Adrenal gland (tissue), 5 donors: ENCODE measurements at regions not wholly inside any gene's neighbourhood (a gene's known extent, or its start where the extent isn't known, plus 50 kb on each side); places are given as distances from the start of the nearest gene placed in this dataset.
"Not testable (repeated sequence)": the region's sequence is repeated elsewhere in the genome, so short reads cannot be mapped to it uniquely, and the experiment has no call there.

Experiments used
- CTCF ChIP-seq, 6 experiments: fragments of 450-650 bp in 4 of 6; fragments of 200-600 bp in 2 of 6; sonication (generic) in 1 of 6; IDR thresholded peaks; 1 replicate in 5 of 6; 2 replicates in 1 of 6; pipeline versions ENCODE4 v1.5.1 to v1.8.0; 2016 to 2021; ENCODE audit warnings: antibody characterized with exemption in 6 of 6, mild to moderate bottlenecking in 2 of 6, moderate library complexity in 1 of 6
- POLR2A ChIP-seq, 2 donors: fragments of 450-650 bp; IDR thresholded peaks; one replicate each; pipeline ENCODE4 v1.6.1; 2017; ENCODE audit warnings: antibody characterized with exemption in 2 of 2, mild to moderate bottlenecking in 2 of 2, moderate library complexity in 1 of 2
- donor health status: DM: no; HTN: no; CAD: no.

- TF ChIP-seq POLR2A, CTCF (IDR thresholded peaks at IDR 0.05): not testable (repeated sequence)
Measured at GRCh38 chr22:23456666-23457379, 123.3 kb downstream of the IGLL1 start.
